ENCODE measurements at regions not wholly inside any gene's neighbourhood (a gene's known extent, or its start where the extent isn't known, plus 50 kb on each side); places are given as distances from the start of the nearest gene placed in this dataset.

GRCh38 chr14:58716706-58717105 is 78.9 kb downstream of the DACT1 start (continued):
- TF ChIP-seq CHD7 (IDR thresholded peaks at IDR 0.05; ENCODE audit: insufficient replicate concordance, low read length) (no peak), RBBP5 (IDR thresholded peaks at IDR 0.05; ENCODE audit: borderline replicate concordance, low read depth, low read length) (no peak)
